ENCODE measurements at regions not wholly inside any gene's neighbourhood (a gene's known extent, or its start where the extent isn't known, plus 50 kb on each side); places are given as distances from the start of the nearest gene placed in this dataset.

DNA sequence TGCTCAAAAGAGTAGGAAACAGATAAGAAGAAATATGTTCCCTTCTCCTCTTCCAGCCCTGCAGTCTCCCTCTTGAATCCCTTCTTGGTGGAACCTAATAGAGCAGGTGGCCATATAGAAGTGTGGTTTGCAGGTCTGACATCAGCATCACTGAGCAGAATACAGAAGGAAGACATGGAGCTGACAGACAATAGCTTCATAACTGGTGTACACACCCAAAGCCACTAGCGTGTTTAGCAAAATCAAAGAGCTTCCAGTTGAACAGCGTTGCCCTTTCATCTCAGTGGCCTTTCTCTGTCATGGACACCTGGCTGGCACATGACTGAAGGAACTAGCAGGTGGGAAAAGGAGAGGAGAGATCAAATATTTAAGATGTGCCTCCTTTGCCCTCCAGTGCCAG lies 245.5 kb downstream of the BAMBI start:
- DNase-seq (no peak), ATAC-seq (no peak)
- WGBS, 4 donors = 87 to 92% (median 89%) methylated on average over 2 of the region's 2 CpGs
- no peaks in the 10 kb centered on the region for H3K4me1 ChIP-seq
- intact Hi-C loops (cut with DNase I) = no loop called here
- H3K36me3 ChIP-seq = no peaks in the 10 kb centered on the region
- TF ChIP-seq, protein P1, sequence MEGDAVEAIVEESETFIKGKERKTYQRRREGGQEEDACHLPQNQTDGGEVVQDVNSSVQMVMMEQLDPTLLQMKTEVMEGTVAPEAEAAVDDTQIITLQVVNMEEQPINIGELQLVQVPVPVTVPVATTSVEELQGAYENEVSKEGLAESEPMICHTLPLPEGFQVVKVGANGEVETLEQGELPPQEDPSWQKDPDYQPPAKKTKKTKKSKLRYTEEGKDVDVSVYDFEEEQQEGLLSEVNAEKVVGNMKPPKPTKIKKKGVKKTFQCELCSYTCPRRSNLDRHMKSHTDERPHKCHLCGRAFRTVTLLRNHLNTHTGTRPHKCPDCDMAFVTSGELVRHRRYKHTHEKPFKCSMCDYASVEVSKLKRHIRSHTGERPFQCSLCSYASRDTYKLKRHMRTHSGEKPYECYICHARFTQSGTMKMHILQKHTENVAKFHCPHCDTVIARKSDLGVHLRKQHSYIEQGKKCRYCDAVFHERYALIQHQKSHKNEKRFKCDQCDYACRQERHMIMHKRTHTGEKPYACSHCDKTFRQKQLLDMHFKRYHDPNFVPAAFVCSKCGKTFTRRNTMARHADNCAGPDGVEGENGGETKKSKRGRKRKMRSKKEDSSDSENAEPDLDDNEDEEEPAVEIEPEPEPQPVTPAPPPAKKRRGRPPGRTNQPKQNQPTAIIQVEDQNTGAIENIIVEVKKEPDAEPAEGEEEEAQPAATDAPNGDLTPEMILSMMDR (IDR thresholded peaks at IDR 0.05) = no peak
- no peak for TF ChIP-seq POLR2A (IDR thresholded peaks at IDR 0.05)
- H3K27ac ChIP-seq = no peak overlapping the region
- H3K27me3 ChIP-seq = no peaks in the 10 kb centered on the region
- no peak overlapping the region for H3K4me3 ChIP-seq
- H3K9me3 ChIP-seq = no peaks in the 10 kb centered on the region

- ATAC-seq (peak in 1 of 4 donors; percentile 44), DNase-seq (no peak)
- 58 to 87% (median 70%) methylated on average over 8 to 10 of the region's 10 CpGs for WGBS, 4 donors
- Histone ChIP-seq H3K27ac (no peak overlapping the region), H3K4me1 (no peaks in the 10 kb centered on the region), H3K4me3 (peak overlapping the region in 3 of 12 donors; percentile 7 to 33 (median 20)), H3K9me3 (peaks cover 0 to 2% (median 0%) of the 10 kb centered on the region in 12 donors), H3K36me3 (no peaks in the 10 kb centered on the region), H3K27me3 (no peaks in the 10 kb centered on the region)
- TF ChIP-seq, protein P1 (IDR thresholded peaks at IDR 0.05) = no peak
- no peak for TF ChIP-seq POLR2A (IDR thresholded peaks at IDR 0.05)
- intact Hi-C loops (cut with DNase I) = no loop called here
Measured at GRCh38 chr10:28924717-28925116, 247.4 kb downstream of the BAMBI start.

DNA sequence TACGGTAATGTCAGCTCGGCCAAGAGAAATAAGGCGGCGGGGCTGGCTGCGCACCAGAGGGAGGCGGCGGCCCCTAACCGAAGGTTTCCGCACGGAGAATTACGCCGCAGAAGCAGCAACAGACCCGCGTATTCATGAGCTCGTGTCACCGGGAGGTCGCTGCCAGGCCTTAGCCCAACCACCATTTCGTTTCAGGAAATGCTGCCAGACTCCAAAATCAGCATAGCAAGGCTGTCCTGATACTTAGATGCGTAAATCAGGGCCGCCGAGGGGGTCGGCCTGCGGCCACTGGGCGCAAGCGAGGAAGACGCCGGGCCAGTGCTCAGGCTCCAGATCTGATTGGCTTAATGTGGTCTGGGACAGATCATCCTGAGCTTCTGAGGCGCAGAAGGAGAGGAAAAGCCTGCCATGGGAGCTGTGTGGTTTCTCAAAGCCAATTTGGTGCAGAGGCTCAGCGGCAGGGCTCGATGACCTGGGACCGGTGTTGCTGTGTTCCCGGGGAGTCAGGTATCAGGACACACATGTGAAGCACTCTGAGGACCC lies 247.9 kb downstream of the BAMBI start:
- H3K4me3 ChIP-seq = peak overlapping the region in 8 of 12 donors; percentile 4 to 33 (median 15)
- peak in 3 of 4 donors; percentile 39 to 69 (median 51) for ATAC-seq
- intact Hi-C loops (cut with DNase I) = no loop called here
- TF ChIP-seq, protein P1 (IDR thresholded peaks at IDR 0.05) = no peak
- TF ChIP-seq POLR2A (IDR thresholded peaks at IDR 0.05) = no peak
- H3K27me3 ChIP-seq = no peaks in the 10 kb centered on the region
- H3K36me3 ChIP-seq = no peaks in the 10 kb centered on the region
- H3K9me3 ChIP-seq = peaks cover 0 to 4% (median 0%) of the 10 kb centered on the region in 12 donors
- peaks cover 0 to under 1% (median 0%) of the 10 kb centered on the region in 12 donors for H3K4me1 ChIP-seq
- DNase-seq = peak in 1 of 5 donors; percentile 31
- WGBS, 4 donors = 27 to 46% (median 36%) methylated on average over 30 to 32 of the region's 32 CpGs
- no peak overlapping the region for H3K27ac ChIP-seq

DNA sequence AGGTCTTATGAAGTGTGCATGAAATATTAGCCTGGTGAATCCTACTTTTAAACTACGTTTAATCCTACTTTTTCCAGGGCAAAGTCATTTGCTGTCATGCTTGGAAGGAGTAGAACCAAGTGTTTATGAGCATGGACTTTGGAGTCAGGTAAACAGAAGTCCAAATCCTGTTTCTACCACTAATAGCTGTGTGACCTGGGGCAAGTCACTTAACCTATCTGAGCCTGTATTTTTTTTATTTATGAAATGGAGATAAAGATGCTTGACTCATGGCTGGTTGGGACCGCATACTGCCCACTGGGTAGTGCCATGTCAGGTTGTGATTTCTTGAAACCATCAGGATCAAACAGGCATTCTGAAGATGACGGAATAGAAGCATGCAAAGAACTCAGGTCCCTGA lies 249.6 kb downstream of the BAMBI start:
- Histone ChIP-seq H3K36me3 (no peaks in the 10 kb centered on the region), H3K27ac (no peak overlapping the region), H3K27me3 (no peaks in the 10 kb centered on the region), H3K4me1 (peaks cover 0 to 9% (median 0%) of the 10 kb centered on the region in 12 donors), H3K9me3 (peaks cover 0 to 4% (median 0%) of the 10 kb centered on the region in 12 donors), H3K4me3 (no peak overlapping the region)
- ATAC-seq = no peak
- no peak for TF ChIP-seq POLR2A (IDR thresholded peaks at IDR 0.05)
- TF ChIP-seq, protein P1 (IDR thresholded peaks at IDR 0.05) = no peak
- WGBS, 4 donors = 91 to 96% (median 93%) methylated on average over 3 of the region's 3 CpGs
- DNase-seq = no peak
- intact Hi-C loops (cut with DNase I) = no loop called here

Measured in heart left ventricle (tissue), 16 donors.